K562 (cell line): ENCODE measurements at regions not wholly inside any gene's neighbourhood (a gene's known extent, or its start where the extent isn't known, plus 50 kb on each side); places are given as distances from the start of the nearest gene placed in this dataset.

ENCODE experiments used
- ATAC-seq: fragments of 200-7000 bp; cut with Tn5 transposase; 3 replicates; pipeline ENCODE4 v1.9.1; 2020; ENCODE audit warnings: moderate library complexity
- BruUV-seq: library from RNA; stranded (reverse); fragments of 400-500 nt; replicated peaks from 2 replicates; lab custom pipeline; 2021; lab: Mats Ljungman, UMichigan
- CTCF ChIA-PET: fragments of 300-600 bp; formaldehyde crosslinking; extraction: SDS; loops from one replicate; lab custom pipeline; 2021; ENCODE audit warnings: low intra/inter-chr PET ratio; lab: Yijun Ruan, JAX
- POLR2A ChIA-PET: fragments of 300-600, 350-650 bp; sonication (Branson Sonifier 250); formaldehyde crosslinking; extraction: SDS; loops from one replicate; lab custom pipeline; 2021; ENCODE audit warnings: antibody characterized with exemption, inconsistent platforms; lab: Yijun Ruan, JAX
- DNase-seq, 4 experiments: peaks; one replicate each; pipeline versions ENCODE4 v3.0.0 to v3.0.0-alpha.2; 2011 to 2018; ENCODE audit warnings: low spot score in 3 of 4, mixed read lengths in 3 of 4; ENCODE audit errors: extremely low read depth in 1 of 4
- FAIRE-seq: peaks from 2 replicates; lab custom pipeline; 2011; peaks lifted over from hg19 to GRCh38; lab: Jason Lieb, UNC
- H2AFZ ChIP-seq: 2 replicates; pipeline ENCODE4 v1.6.0; 2011; ENCODE audit warnings: low read depth, low read length, control low read depth, inconsistent platforms
- H3K27ac ChIP-seq: fragments of 200-600 bp; 3 replicates; pipeline ENCODE4 v1.8.0; 2011; ENCODE audit warnings: low read depth, mild to moderate bottlenecking, control low read depth, inconsistent platforms, low read length, moderate library complexity, mixed read lengths; ENCODE audit errors: extremely low read depth
- H3K27me3 ChIP-seq, 2 experiments: fragments of 300-600 bp in 1 of 2; 2 replicates in 1 of 2; 3 replicates in 1 of 2; pipeline versions ENCODE4 v1.6.0 to v1.8.0; 2011; ENCODE audit warnings: inconsistent platforms in 2 of 2, low read length in 2 of 2, mild to moderate bottlenecking in 1 of 2, mixed read lengths in 1 of 2, moderate library complexity in 1 of 2; ENCODE audit not compliant: control insufficient read depth in 2 of 2, insufficient read depth in 2 of 2
- H3K36me3 ChIP-seq: fragments of 300-600 bp; 3 replicates; pipeline ENCODE4 v1.8.0; 2011; ENCODE audit warnings: mild to moderate bottlenecking, low read length, inconsistent platforms; ENCODE audit not compliant: control insufficient read depth, insufficient read depth
- H3K4me1 ChIP-seq, 2 experiments: fragments of 200-600 bp in 1 of 2; replicated peaks in 1 of 2; 2 replicates in 1 of 2; 3 replicates in 1 of 2; pipeline versions ENCODE4 v1.5.1 to v1.8.0; 2011; ENCODE audit warnings: inconsistent platforms in 2 of 2, low read length in 2 of 2, mild to moderate bottlenecking in 1 of 2, mixed read lengths in 1 of 2, moderate library complexity in 1 of 2; ENCODE audit not compliant: control insufficient read depth in 2 of 2, insufficient read depth in 2 of 2
- H3K4me2 ChIP-seq: 2 replicates; pipeline ENCODE4 v1.6.1; 2011; ENCODE audit warnings: low read length, control low read depth, inconsistent platforms, mixed read lengths; ENCODE audit not compliant: insufficient read depth
- H3K4me3 ChIP-seq: fragments of 200-600 bp; sonication (generic), shearing (Covaris generic); 2 replicates; pipeline ENCODE4 v1.5.1; 2016; ENCODE audit warnings: control low read depth, inconsistent platforms
- H3K79me2 ChIP-seq: fragments of 200-600 bp; 3 replicates; pipeline ENCODE4 v1.8.0; 2011; ENCODE audit warnings: low read length, inconsistent platforms; ENCODE audit not compliant: control insufficient read depth, insufficient read depth
- H3K9ac ChIP-seq, 2 experiments: 2 replicates each; pipeline versions ENCODE4 v1.6.0 to v1.6.1; 2011; ENCODE audit warnings: low read depth in 2 of 2, low read length in 2 of 2, control low read depth in 1 of 2, inconsistent platforms in 1 of 2, mild to moderate bottlenecking in 1 of 2, mixed read lengths in 1 of 2; ENCODE audit not compliant: insufficient read depth in 1 of 2
- H3K9me1 ChIP-seq: one replicate; pipeline ENCODE4 v1.6.0; 2011; ENCODE audit warnings: inconsistent platforms, mild to moderate bottlenecking, low read length, moderate library complexity; ENCODE audit not compliant: control insufficient read depth, insufficient read depth
- H3K9me3 ChIP-seq: replicated peaks from 2 replicates; pipeline ENCODE4 v1.5.1; 2011; ENCODE audit warnings: low read depth, low read length, inconsistent platforms; ENCODE audit not compliant: control insufficient read depth, insufficient read depth
- H4K20me1 ChIP-seq: replicated peaks from 2 replicates; pipeline ENCODE4 v1.6.1; 2011; ENCODE audit warnings: low read length, inconsistent platforms, mixed read lengths; ENCODE audit not compliant: control insufficient read depth, insufficient read depth
- CHD4 ChIP-seq: fragments of 200-600 bp; sonication (generic); IDR thresholded peaks from 3 replicates; pipeline ENCODE4 v1.6.1; 2012; ENCODE audit warnings: low read depth, mild to moderate bottlenecking, mixed read lengths, low read length, inconsistent platforms; ENCODE audit not compliant: insufficient read depth, insufficient replicate concordance, poor library complexity, severe bottlenecking
- FOXA3 ChIP-seq, 2 experiments: fragments of 450-650 bp in 1 of 2; sonication (generic) in 1 of 2; formaldehyde crosslinking; IDR thresholded peaks in 1 of 2; conservative IDR thresholded peaks in 1 of 2; 2 replicates each; pipeline versions ENCODE4 v1.4.0 to v1.8.0; 2020 to 2022; ENCODE audit warnings: mild to moderate bottlenecking in 2 of 2, missing genetic modification reagents in 1 of 2
- MCM3 ChIP-seq: fragments of 450-650 bp; IDR thresholded peaks from 2 replicates; pipeline ENCODE4 v1.6.1; 2016
- MCM7 ChIP-seq, 2 experiments: fragments of 450-650 bp; IDR thresholded peaks; 2 replicates each; pipeline ENCODE4 v1.6.1; 2016 to 2018
- NFE2 ChIP-seq: IDR thresholded peaks from 2 replicates; pipeline ENCODE4 v1.6.1; 2014; ENCODE audit warnings: antibody characterized with exemption, low read depth
- TGIF2 ChIP-seq: sonication (generic); formaldehyde crosslinking; IDR thresholded peaks from 2 replicates; pipeline ENCODE4 v1.8.1; 2022; ENCODE audit warnings: mild to moderate bottlenecking, missing genetic modification reagents, moderate library complexity
- TRIM28 ChIP-seq: fragments of 450-650 bp; IDR thresholded peaks from 2 replicates; pipeline ENCODE4 v1.6.1; 2017
- ZEB2 ChIP-seq: fragments of 450-650 bp; IDR thresholded peaks from 2 replicates; pipeline ENCODE4 v1.6.1; 2016
- WGBS: fragments of 100-300 bp; shearing (Covaris generic); methylation state at CpG from one replicate; pipeline ENCODE4 v1.1.6; 2016; ENCODE audit warnings: low coverage, mixed read lengths; ENCODE audit not compliant: insufficient coverage; ENCODE audit errors: missing lambda C conversion rate; 5-methylcytosine and 5-hydroxymethylcytosine counted together
- in situ Hi-C: fragments of 300-500 bp; cut with MboI; formaldehyde crosslinking; loops from 4 replicates; pipeline ENCODE4 v1.15.0; 2018; ENCODE audit warnings: inconsistent platforms, mixed read lengths
- intact Hi-C: fragments of 100-400 bp; cut with micrococcal nuclease; formaldehyde crosslinking; loops from 2 replicates; pipeline ENCODE4 v1.14.2; 2022
- TF ChIP-seq, protein P1 (sequence below): sonication (generic); formaldehyde crosslinking; IDR thresholded peaks from 2 replicates; pipeline ENCODE4 v1.8.0; 2023; ENCODE audit warnings: mild to moderate bottlenecking, missing genetic modification reagents
- TF ChIP-seq, protein P2 (sequence below): sonication (generic); formaldehyde crosslinking; IDR thresholded peaks from 2 replicates; pipeline ENCODE4 v1.8.0; 2022; ENCODE audit warnings: missing genetic modification reagents, mild to moderate bottlenecking, borderline replicate concordance
- TF ChIP-seq, protein P3 (sequence below), 2 experiments: fragments of 450-650 bp; formaldehyde crosslinking in 1 of 2; IDR thresholded peaks; 2 replicates each; pipeline versions ENCODE4 v1.4.0 to v1.6.1; 2014 to 2020; ENCODE audit warnings: mild to moderate bottlenecking in 2 of 2, borderline replicate concordance in 1 of 2, low read depth in 1 of 2
- TF ChIP-seq, protein P4 (sequence below): fragments of 250-450 bp; sonication (Bioruptor Pico); IDR thresholded peaks from 2 replicates; pipeline ENCODE4 v1.4.0; 2020; ENCODE audit warnings: mild to moderate bottlenecking

DNA sequence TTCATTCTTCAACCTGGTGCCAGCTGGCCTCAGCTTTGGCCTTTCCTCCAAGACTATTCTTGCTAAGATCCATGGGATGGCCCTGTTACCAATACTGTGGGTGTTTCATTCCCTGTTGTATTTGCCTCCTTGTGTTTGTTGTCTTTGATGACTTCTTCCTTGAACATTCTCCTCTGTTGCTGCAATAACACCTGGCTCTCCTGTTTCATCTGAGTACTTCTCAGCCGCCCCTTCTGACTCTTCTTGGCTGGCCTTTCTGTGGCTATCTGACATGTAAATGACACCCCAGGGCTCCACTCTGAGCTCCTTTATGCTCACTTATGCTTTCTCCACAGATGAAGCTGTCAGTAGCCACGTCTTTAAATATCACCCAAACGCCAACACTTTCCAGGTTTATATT, 302.7 kb upstream of the CHRNA7 start:
- in situ Hi-C loops: no loop called here
- FAIRE-seq (no peak), ATAC-seq (no peak), DNase-seq (no peak)
- H3K9me3 ChIP-seq: no peaks in the 10 kb centered on the region
- BruUV-seq: no TSS peak
- H3K4me3 ChIP-seq: no peak overlapping the region
- CTCF ChIA-PET: no interaction called here
- no peak overlapping the region for H2AFZ ChIP-seq
- no peaks in the 10 kb centered on the region for H3K36me3 ChIP-seq
- intact Hi-C loops: no loop called here
- H3K4me1 ChIP-seq: no peaks in the 10 kb centered on the region
- no peak overlapping the region for H3K4me2 ChIP-seq
- no peaks in the 10 kb centered on the region for H3K79me2 ChIP-seq
- H4K20me1 ChIP-seq: no peaks in the 10 kb centered on the region
- WGBS: 4% methylated on average over 3 of the region's 3 CpGs
- no peak overlapping the region for H3K9ac ChIP-seq
- H3K27me3 ChIP-seq: no peaks in the 10 kb centered on the region
- POLR2A ChIA-PET: no interaction called here
- H3K27ac ChIP-seq: no peak overlapping the region
- H3K9me1 ChIP-seq: no peaks in the 10 kb centered on the region
- TF ChIP-seq MCM7 (IDR thresholded peaks at IDR 0.05) (no peak), TGIF2 (CRISPR knock-in tag) (no peak), ZEB2 (no peak), NFE2 (no peak), MCM3 (no peak), FOXA3 (CRISPR knock-in tag; conservative IDR thresholded peaks at IDR 0.05 in 1 of 2, IDR thresholded peaks at IDR 0.05 in 1 of 2) (no peak), CHD4 (no peak), TRIM28 (no peak)
- TF ChIP-seq, protein P1, sequence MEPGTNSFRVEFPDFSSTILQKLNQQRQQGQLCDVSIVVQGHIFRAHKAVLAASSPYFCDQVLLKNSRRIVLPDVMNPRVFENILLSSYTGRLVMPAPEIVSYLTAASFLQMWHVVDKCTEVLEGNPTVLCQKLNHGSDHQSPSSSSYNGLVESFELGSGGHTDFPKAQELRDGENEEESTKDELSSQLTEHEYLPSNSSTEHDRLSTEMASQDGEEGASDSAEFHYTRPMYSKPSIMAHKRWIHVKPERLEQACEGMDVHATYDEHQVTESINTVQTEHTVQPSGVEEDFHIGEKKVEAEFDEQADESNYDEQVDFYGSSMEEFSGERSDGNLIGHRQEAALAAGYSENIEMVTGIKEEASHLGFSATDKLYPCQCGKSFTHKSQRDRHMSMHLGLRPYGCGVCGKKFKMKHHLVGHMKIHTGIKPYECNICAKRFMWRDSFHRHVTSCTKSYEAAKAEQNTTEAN (CRISPR knock-in tag): no peak
- TF ChIP-seq, protein P2, sequence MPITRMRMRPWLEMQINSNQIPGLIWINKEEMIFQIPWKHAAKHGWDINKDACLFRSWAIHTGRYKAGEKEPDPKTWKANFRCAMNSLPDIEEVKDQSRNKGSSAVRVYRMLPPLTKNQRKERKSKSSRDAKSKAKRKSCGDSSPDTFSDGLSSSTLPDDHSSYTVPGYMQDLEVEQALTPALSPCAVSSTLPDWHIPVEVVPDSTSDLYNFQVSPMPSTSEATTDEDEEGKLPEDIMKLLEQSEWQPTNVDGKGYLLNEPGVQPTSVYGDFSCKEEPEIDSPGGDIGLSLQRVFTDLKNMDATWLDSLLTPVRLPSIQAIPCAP (CRISPR knock-in tag): no peak
- TF ChIP-seq, protein P3, sequence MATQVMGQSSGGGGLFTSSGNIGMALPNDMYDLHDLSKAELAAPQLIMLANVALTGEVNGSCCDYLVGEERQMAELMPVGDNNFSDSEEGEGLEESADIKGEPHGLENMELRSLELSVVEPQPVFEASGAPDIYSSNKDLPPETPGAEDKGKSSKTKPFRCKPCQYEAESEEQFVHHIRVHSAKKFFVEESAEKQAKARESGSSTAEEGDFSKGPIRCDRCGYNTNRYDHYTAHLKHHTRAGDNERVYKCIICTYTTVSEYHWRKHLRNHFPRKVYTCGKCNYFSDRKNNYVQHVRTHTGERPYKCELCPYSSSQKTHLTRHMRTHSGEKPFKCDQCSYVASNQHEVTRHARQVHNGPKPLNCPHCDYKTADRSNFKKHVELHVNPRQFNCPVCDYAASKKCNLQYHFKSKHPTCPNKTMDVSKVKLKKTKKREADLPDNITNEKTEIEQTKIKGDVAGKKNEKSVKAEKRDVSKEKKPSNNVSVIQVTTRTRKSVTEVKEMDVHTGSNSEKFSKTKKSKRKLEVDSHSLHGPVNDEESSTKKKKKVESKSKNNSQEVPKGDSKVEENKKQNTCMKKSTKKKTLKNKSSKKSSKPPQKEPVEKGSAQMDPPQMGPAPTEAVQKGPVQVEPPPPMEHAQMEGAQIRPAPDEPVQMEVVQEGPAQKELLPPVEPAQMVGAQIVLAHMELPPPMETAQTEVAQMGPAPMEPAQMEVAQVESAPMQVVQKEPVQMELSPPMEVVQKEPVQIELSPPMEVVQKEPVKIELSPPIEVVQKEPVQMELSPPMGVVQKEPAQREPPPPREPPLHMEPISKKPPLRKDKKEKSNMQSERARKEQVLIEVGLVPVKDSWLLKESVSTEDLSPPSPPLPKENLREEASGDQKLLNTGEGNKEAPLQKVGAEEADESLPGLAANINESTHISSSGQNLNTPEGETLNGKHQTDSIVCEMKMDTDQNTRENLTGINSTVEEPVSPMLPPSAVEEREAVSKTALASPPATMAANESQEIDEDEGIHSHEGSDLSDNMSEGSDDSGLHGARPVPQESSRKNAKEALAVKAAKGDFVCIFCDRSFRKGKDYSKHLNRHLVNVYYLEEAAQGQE (IDR thresholded peaks at IDR 0.05; ENCODE audit: borderline replicate concordance): no peak
- TF ChIP-seq, protein P3 (CRISPR knock-in tag; IDR thresholded peaks at IDR 0.05; ENCODE audit: low read depth): no peak
- TF ChIP-seq, protein P4, sequence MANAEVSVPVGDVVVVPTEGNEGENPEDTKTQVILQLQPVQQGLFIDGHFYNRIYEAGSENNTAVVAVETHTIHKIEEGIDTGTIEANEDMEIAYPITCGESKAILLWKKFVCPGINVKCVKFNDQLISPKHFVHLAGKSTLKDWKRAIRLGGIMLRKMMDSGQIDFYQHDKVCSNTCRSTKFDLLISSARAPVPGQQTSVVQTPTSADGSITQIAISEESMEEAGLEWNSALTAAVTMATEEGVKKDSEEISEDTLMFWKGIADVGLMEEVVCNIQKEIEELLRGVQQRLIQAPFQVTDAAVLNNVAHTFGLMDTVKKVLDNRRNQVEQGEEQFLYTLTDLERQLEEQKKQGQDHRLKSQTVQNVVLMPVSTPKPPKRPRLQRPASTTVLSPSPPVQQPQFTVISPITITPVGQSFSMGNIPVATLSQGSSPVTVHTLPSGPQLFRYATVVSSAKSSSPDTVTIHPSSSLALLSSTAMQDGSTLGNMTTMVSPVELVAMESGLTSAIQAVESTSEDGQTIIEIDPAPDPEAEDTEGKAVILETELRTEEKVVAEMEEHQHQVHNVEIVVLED (CRISPR knock-in tag): no peak
